HEK293T (cell line): ENCODE measurements at regions not wholly inside any gene's neighbourhood (a gene's known extent, or its start where the extent isn't known, plus 50 kb on each side); places are given as distances from the start of the nearest gene placed in this dataset.

Experiments used
- ARNT ChIP-seq: fragments of 450-650 bp; IDR thresholded peaks from 2 replicates; pipeline ENCODE4 v1.6.1; 2017; ENCODE audit warnings: mild to moderate bottlenecking
- BHLHE40 ChIP-seq: fragments of 450-650 bp; IDR thresholded peaks from 2 replicates; pipeline ENCODE4 v1.6.1; 2016; ENCODE audit warnings: mild to moderate bottlenecking, moderate library complexity, borderline replicate concordance
- FOXA1 ChIP-seq: fragments of 450-650 bp; IDR thresholded peaks from 2 replicates; pipeline ENCODE4 v1.6.1; 2016; ENCODE audit warnings: mild to moderate bottlenecking
- FOXM1 ChIP-seq: fragments of 450-650 bp; IDR thresholded peaks from 2 replicates; pipeline ENCODE4 v1.6.1; 2017; ENCODE audit warnings: mild to moderate bottlenecking, borderline replicate concordance
- HDGF ChIP-seq: fragments of 450-650 bp; IDR thresholded peaks from 2 replicates; pipeline ENCODE4 v1.6.1; 2017; ENCODE audit warnings: antibody characterized with exemption, borderline replicate concordance
- PKNOX1 ChIP-seq: fragments of 450-650 bp; IDR thresholded peaks from 2 replicates; pipeline ENCODE4 v1.6.1; 2016
- SP1 ChIP-seq: fragments of 450-650 bp; IDR thresholded peaks from 2 replicates; pipeline ENCODE4 v1.6.1; 2017
- TARDBP ChIP-seq: fragments of 450-650 bp; IDR thresholded peaks from 2 replicates; pipeline ENCODE4 v1.6.1; 2016
- ZNF384 ChIP-seq: fragments of 450-650 bp; IDR thresholded peaks from 2 replicates; pipeline ENCODE4 v1.6.1; 2016

DNA sequence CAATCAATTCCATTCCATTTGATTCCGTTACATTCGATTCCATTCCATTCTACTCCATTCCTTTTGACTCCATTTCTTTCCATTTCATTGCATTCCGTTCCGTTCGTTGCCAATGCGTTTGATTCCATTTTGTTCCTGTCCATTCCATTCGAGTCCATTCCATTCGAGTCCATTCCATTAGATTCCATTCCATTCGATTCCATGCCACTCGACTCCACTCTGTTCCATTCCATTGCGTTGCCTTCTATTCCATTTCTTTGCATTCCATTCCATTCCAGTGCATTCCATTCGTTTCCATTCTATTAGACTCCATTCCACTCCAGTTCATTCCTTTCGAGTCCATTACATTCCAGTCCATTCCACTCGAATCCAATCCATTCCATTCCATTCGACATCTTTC, 2587.5 kb upstream of the TPTE start:
- TF ChIP-seq SP1 = no peak
- no peak for TF ChIP-seq BHLHE40
- no peak for TF ChIP-seq HDGF
- no peak for TF ChIP-seq FOXA1
- TF ChIP-seq FOXM1 = no peak
- TF ChIP-seq ARNT = no peak
- no peak for TF ChIP-seq ZNF384
- no peak for TF ChIP-seq TARDBP
- TF ChIP-seq PKNOX1 = no peak
